GM18502 (cell line): ENCODE measurements at regions not wholly inside any gene's neighbourhood (a gene's known extent, or its start where the extent isn't known, plus 50 kb on each side); places are given as distances from the start of the nearest gene placed in this dataset.

Experiments
- ATAC-seq: cut with Tn5 transposase; IDR thresholded peaks from one replicate; pipeline ENCODE4 v1.9.1; 2021; ENCODE audit warnings: mild to moderate bottlenecking; ENCODE audit not compliant: unreplicated experiment, poor library complexity

GRCh38 chr12:19572920-19573558 is 133.7 kb downstream of the AEBP2 start:
- ATAC-seq: peak; percentile 70

GRCh38 chr12:19573866-19574265 is 134.6 kb downstream of the AEBP2 start:
- no peak for ATAC-seq

- ATAC-seq: no peak
Measured at GRCh38 chr12:19574601-19575000, 135.3 kb downstream of the AEBP2 start.

GRCh38 chr12:19575337-19576243 is 136.3 kb downstream of the AEBP2 start:
- ATAC-seq: no peak

GRCh38 chr12:19576506-19577280 is 137.4 kb downstream of the AEBP2 start:
- ATAC-seq: no peak

GRCh38 chr12:19577281-19577530 is 137.9 kb downstream of the AEBP2 start:
- ATAC-seq: no peak

GRCh38 chr12:19584732-19585131 is 145.4 kb downstream of the AEBP2 start:
- no peak for ATAC-seq

- no peak for ATAC-seq
Measured at GRCh38 chr12:19588951-19589350, 149.7 kb downstream of the AEBP2 start.

- ATAC-seq: no peak
Measured at GRCh38 chr12:19591951-19592350, 152.7 kb downstream of the AEBP2 start.

- ATAC-seq: no peak
Measured at GRCh38 chr12:19596434-19597166, 157.3 kb downstream of the AEBP2 start.

GRCh38 chr12:19597167-19598026 is 158.1 kb downstream of the AEBP2 start:
- ATAC-seq: no peak

- ATAC-seq: no peak
Measured at GRCh38 chr12:19605720-19606119, 166.4 kb downstream of the AEBP2 start.

- no peak for ATAC-seq
Measured at GRCh38 chr12:19608039-19608438, 168.7 kb downstream of the AEBP2 start.

- no peak for ATAC-seq
Measured at GRCh38 chr12:19613051-19613535, 173.8 kb downstream of the AEBP2 start.

GRCh38 chr12:19614601-19615383 is 175.5 kb downstream of the AEBP2 start:
- no peak for ATAC-seq

- ATAC-seq: no peak
Measured at GRCh38 chr12:19615384-19615725, 176.1 kb downstream of the AEBP2 start.

- no peak for ATAC-seq
Measured at GRCh38 chr12:19616781-19617180, 177.5 kb downstream of the AEBP2 start.

GRCh38 chr12:19620222-19620621 is 180.9 kb downstream of the AEBP2 start:
- no peak for ATAC-seq
